Glomerular endothelial cell (primary cell): ENCODE measurements at regions not wholly inside any gene's neighbourhood (a gene's known extent, or its start where the extent isn't known, plus 50 kb on each side); places are given as distances from the start of the nearest gene placed in this dataset.
"Not testable (repeated sequence)": the region's sequence is repeated elsewhere in the genome, so short reads cannot be mapped to it uniquely, and the experiment has no call there.

Source experiments
- DNase-seq: peaks from one replicate; pipeline ENCODE4 v3.0.0-alpha.2; 2011; ENCODE audit warnings: low read depth, low spot score; ENCODE audit errors: extremely low read depth

- DNase-seq, result no peak
Observed at GRCh38 chr7:53237344-53237913, 202.0 kb downstream of the POM121L12 start.

GRCh38 chr7:53238021-53238605, 202.7 kb downstream of the POM121L12 start:
- DNase-seq, result no peak

- not testable (repeated sequence) for DNase-seq
Observed at GRCh38 chr7:53239151-53239550, 203.7 kb downstream of the POM121L12 start.

GRCh38 chr7:53245721-53246120, 210.3 kb downstream of the POM121L12 start:
- no peak for DNase-seq

- DNase-seq, result peak; percentile 0
Observed at GRCh38 chr7:53246957-53247356, 211.5 kb downstream of the POM121L12 start.

GRCh38 chr7:53252539-53252938, 217.1 kb downstream of the POM121L12 start:
- no peak for DNase-seq

GRCh38 chr7:53272081-53272480, 236.6 kb downstream of the POM121L12 start:
- DNase-seq, result no peak

- DNase-seq, result no peak
Observed at GRCh38 chr7:53281312-53281711, 245.9 kb downstream of the POM121L12 start.

GRCh38 chr7:53292341-53292740, 256.9 kb downstream of the POM121L12 start:
- no peak for DNase-seq

GRCh38 chr7:53302496-53303246, 267.2 kb downstream of the POM121L12 start:
- DNase-seq, result no peak

GRCh38 chr7:53303781-53304180, 268.3 kb downstream of the POM121L12 start:
- no peak for DNase-seq

- DNase-seq, result no peak
Observed at GRCh38 chr7:53306846-53307245, 271.4 kb downstream of the POM121L12 start.

GRCh38 chr7:53311205-53311604, 275.8 kb downstream of the POM121L12 start:
- no peak for DNase-seq

GRCh38 chr7:53315981-53316380, 280.5 kb downstream of the POM121L12 start:
- DNase-seq, result no peak

- DNase-seq, result no peak
Observed at GRCh38 chr7:53318566-53318965, 283.1 kb downstream of the POM121L12 start.

- DNase-seq, result peak; percentile 20
Observed at GRCh38 chr7:53325061-53325460, 289.6 kb downstream of the POM121L12 start.

- no peak for DNase-seq
Observed at GRCh38 chr7:53326634-53327033, 291.2 kb downstream of the POM121L12 start.

GRCh38 chr7:53336105-53336668, 300.8 kb downstream of the POM121L12 start:
- no peak for DNase-seq

GRCh38 chr7:53340220-53340619, 304.8 kb downstream of the POM121L12 start:
- DNase-seq, result no peak

GRCh38 chr7:53350241-53350640, 314.8 kb downstream of the POM121L12 start:
- no peak for DNase-seq

- no peak for DNase-seq
Observed at GRCh38 chr7:53351681-53352080, 316.2 kb downstream of the POM121L12 start.

GRCh38 chr7:53358269-53358668, 322.8 kb downstream of the POM121L12 start:
- no peak for DNase-seq
